K562 (cell line): ENCODE measurements at regions not wholly inside any gene's neighbourhood (a gene's known extent, or its start where the extent isn't known, plus 50 kb on each side); places are given as distances from the start of the nearest gene placed in this dataset.
A peak's percentile ranks its signal among the peaks of the same experiment; 100 is the strongest.

Experiments
- FOSL1 ChIP-seq: fragments of 200-800 bp; sonication (Bioruptor generic); conservative IDR thresholded peaks from 2 replicates; pipeline ENCODE4 v1.6.1; 2016; ENCODE audit warnings: missing genetic modification characterization, missing compliant biosample characterization
- JUND ChIP-seq, 2 experiments: IDR thresholded peaks; 2 replicates in 1 of 2; 3 replicates in 1 of 2; pipeline ENCODE4 v1.6.1; 2011; ENCODE audit warnings: borderline replicate concordance in 2 of 2, low read depth in 2 of 2, low read length in 2 of 2, improper control_type of control experiment in 1 of 2, missing biosample characterization in 1 of 2, missing genetic modification characterization in 1 of 2, missing genetic modification reagents in 1 of 2
- TF ChIP-seq, protein P1 (sequence below), 2 experiments: fragments of 450-650 bp in 1 of 2; sonication (generic) in 1 of 2; formaldehyde crosslinking in 1 of 2; IDR thresholded peaks in 1 of 2; conservative IDR thresholded peaks in 1 of 2; 2 replicates each; pipeline versions ENCODE4 v1.6.1 to v1.8.1; 2016 to 2023; ENCODE audit warnings: mild to moderate bottlenecking in 2 of 2, moderate library complexity in 2 of 2, inconsistent platforms in 1 of 2, missing genetic modification reagents in 1 of 2
- TF ChIP-seq, protein P2 (sequence below): sonication (generic); formaldehyde crosslinking; IDR thresholded peaks from 2 replicates; pipeline ENCODE4 v1.9.0; 2022; ENCODE audit warnings: mild to moderate bottlenecking, missing genetic modification reagents
- TF ChIP-seq, protein P3 (sequence below), 3 experiments: IDR thresholded peaks in 2 of 3; conservative IDR thresholded peaks in 1 of 3; 2 replicates each; pipeline ENCODE4 v1.5.1; 2011 to 2012; ENCODE audit warnings: low read length in 3 of 3, mild to moderate bottlenecking in 3 of 3, control low read depth in 2 of 3, improper control_type of control experiment in 1 of 3, inconsistent platforms in 1 of 3, low read depth in 1 of 3, mixed read lengths in 1 of 3, moderate library complexity in 1 of 3; ENCODE audit not compliant: insufficient read depth in 2 of 3
- TF ChIP-seq, protein P4 (sequence below): fragments of 450-650 bp; IDR thresholded peaks from 2 replicates; pipeline ENCODE4 v1.6.1; 2017; ENCODE audit warnings: mild to moderate bottlenecking, moderate library complexity

DNA sequence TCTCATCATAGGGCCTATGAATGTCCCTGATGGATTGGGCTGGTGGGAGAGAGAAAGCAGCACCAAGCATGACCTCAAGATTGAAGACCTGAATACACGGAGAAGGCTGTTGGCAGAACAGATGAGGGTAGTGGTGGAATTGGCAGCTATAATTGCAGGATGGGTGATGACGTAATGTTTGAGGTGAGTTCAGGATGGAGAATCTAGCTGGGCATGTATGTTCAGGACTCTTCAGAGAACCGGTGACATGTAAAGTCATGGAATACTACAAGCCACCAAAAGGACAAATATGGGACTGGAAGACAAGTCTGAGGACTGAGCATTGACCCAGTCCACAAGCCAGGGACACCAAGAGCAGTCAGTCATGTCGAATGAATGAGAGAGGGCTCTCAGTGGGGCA lies 999.8 kb upstream of the TMEM132C start:
- TF ChIP-seq, protein P1, sequence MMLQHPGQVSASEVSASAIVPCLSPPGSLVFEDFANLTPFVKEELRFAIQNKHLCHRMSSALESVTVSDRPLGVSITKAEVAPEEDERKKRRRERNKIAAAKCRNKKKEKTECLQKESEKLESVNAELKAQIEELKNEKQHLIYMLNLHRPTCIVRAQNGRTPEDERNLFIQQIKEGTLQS (IDR thresholded peaks at IDR 0.05), result peak; percentile 63
- TF ChIP-seq, protein P1 (CRISPR knock-in tag; conservative IDR thresholded peaks at IDR 0.05), result no peak
- TF ChIP-seq JUND (IDR thresholded peaks at IDR 0.05; ENCODE audit: borderline replicate concordance, low read depth, low read length) (no peak), JUND (tag; IDR thresholded peaks at IDR 0.05; ENCODE audit: borderline replicate concordance, low read depth, low read length) (no peak; the same call in 2 of the 3 replicates), FOSL1 (tag) (no peak)
- TF ChIP-seq, protein P2, sequence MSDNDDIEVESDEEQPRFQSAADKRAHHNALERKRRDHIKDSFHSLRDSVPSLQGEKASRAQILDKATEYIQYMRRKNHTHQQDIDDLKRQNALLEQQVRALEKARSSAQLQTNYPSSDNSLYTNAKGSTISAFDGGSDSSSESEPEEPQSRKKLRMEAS, result no peak
- TF ChIP-seq, protein P3, sequence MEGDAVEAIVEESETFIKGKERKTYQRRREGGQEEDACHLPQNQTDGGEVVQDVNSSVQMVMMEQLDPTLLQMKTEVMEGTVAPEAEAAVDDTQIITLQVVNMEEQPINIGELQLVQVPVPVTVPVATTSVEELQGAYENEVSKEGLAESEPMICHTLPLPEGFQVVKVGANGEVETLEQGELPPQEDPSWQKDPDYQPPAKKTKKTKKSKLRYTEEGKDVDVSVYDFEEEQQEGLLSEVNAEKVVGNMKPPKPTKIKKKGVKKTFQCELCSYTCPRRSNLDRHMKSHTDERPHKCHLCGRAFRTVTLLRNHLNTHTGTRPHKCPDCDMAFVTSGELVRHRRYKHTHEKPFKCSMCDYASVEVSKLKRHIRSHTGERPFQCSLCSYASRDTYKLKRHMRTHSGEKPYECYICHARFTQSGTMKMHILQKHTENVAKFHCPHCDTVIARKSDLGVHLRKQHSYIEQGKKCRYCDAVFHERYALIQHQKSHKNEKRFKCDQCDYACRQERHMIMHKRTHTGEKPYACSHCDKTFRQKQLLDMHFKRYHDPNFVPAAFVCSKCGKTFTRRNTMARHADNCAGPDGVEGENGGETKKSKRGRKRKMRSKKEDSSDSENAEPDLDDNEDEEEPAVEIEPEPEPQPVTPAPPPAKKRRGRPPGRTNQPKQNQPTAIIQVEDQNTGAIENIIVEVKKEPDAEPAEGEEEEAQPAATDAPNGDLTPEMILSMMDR (IDR thresholded peaks at IDR 0.05 in 2 of 3, conservative IDR thresholded peaks at IDR 0.05 in 1 of 3; ENCODE audit: insufficient read depth in 2 of 3, low read depth in 1 of 3, low read length in 3 of 3), result no peak
- TF ChIP-seq, protein P4, sequence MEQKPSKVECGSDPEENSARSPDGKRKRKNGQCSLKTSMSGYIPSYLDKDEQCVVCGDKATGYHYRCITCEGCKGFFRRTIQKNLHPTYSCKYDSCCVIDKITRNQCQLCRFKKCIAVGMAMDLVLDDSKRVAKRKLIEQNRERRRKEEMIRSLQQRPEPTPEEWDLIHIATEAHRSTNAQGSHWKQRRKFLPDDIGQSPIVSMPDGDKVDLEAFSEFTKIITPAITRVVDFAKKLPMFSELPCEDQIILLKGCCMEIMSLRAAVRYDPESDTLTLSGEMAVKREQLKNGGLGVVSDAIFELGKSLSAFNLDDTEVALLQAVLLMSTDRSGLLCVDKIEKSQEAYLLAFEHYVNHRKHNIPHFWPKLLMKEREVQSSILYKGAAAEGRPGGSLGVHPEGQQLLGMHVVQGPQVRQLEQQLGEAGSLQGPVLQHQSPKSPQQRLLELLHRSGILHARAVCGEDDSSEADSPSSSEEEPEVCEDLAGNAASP, result no peak
